Progenitor cell of endocrine pancreas (in vitro differentiated cells): ENCODE measurements at regions not wholly inside any gene's neighbourhood (a gene's known extent, or its start where the extent isn't known, plus 50 kb on each side); places are given as distances from the start of the nearest gene placed in this dataset.
A peak's percentile ranks its signal among the peaks of the same experiment; 100 is the strongest.

ENCODE experiments used
- DNase-seq: peaks from one replicate; pipeline ENCODE4 v3.0.0; 2021; ENCODE audit warnings: low spot score; ENCODE audit not compliant: unreplicated experiment
- H3K27ac Mint-ChIP-seq: 2 replicates; pipeline ENCODE4 v1.8.0; 2021; ENCODE audit warnings: mild to moderate bottlenecking, moderate library complexity, mixed read lengths
- H3K27me3 Mint-ChIP-seq: 2 replicates; pipeline ENCODE4 v1.8.0; 2021; ENCODE audit warnings: mixed read lengths
- H3K36me3 Mint-ChIP-seq: 2 replicates; pipeline ENCODE4 v1.8.0; 2022; ENCODE audit warnings: mixed read lengths; ENCODE audit not compliant: insufficient read depth
- H3K4me1 Mint-ChIP-seq: 2 replicates; pipeline ENCODE4 v1.8.0; 2021; ENCODE audit warnings: low read depth, mixed read lengths
- H3K4me3 Mint-ChIP-seq: 2 replicates; pipeline ENCODE4 v1.8.0; 2021; ENCODE audit warnings: low read depth, mild to moderate bottlenecking, moderate library complexity, mixed read lengths
- H3K9me3 Mint-ChIP-seq: 2 replicates; pipeline ENCODE4 v1.8.0; 2021; ENCODE audit warnings: low read depth, mixed read lengths
- TF ChIP-seq, protein P1 (sequence below): fragments of 200-600 bp; sonication (generic); IDR thresholded peaks from one replicate; pipeline ENCODE4 v1.5.0; 2021; ENCODE audit warnings: antibody characterized with exemption, mild to moderate bottlenecking; ENCODE audit not compliant: unreplicated experiment

DNA sequence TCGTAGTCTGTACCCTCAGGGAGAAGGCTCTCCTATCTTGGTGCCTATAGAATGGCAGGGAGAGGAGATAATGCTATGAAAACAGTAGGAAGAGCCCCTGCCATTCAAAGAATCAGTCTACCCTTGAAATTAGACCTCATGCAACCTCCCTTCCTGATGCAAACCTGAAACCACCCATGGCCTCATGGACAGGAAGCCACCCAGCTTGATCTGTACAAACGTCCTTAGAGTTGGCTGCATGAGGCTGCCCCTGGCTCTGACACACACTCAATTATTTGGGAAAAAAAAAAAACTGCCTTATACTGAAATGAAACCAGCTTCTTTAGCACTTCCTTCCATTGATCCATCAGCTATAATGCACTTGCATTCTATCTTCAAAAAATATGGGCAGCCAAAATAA lies 116.6 kb upstream of the BCL2L14 start:
- Mint-ChIP-seq H3K4me1 (peaks cover 7% of the 10 kb centered on the region), H3K27me3 (peaks cover 53% of the 10 kb centered on the region), H3K27ac (no peak overlapping the region), H3K4me3 (no peak overlapping the region), H3K9me3 (no peaks in the 10 kb centered on the region), H3K36me3 (no peaks in the 10 kb centered on the region)
- TF ChIP-seq, protein P1, sequence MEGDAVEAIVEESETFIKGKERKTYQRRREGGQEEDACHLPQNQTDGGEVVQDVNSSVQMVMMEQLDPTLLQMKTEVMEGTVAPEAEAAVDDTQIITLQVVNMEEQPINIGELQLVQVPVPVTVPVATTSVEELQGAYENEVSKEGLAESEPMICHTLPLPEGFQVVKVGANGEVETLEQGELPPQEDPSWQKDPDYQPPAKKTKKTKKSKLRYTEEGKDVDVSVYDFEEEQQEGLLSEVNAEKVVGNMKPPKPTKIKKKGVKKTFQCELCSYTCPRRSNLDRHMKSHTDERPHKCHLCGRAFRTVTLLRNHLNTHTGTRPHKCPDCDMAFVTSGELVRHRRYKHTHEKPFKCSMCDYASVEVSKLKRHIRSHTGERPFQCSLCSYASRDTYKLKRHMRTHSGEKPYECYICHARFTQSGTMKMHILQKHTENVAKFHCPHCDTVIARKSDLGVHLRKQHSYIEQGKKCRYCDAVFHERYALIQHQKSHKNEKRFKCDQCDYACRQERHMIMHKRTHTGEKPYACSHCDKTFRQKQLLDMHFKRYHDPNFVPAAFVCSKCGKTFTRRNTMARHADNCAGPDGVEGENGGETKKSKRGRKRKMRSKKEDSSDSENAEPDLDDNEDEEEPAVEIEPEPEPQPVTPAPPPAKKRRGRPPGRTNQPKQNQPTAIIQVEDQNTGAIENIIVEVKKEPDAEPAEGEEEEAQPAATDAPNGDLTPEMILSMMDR, result no peak
- DNase-seq, result no peak

DNA sequence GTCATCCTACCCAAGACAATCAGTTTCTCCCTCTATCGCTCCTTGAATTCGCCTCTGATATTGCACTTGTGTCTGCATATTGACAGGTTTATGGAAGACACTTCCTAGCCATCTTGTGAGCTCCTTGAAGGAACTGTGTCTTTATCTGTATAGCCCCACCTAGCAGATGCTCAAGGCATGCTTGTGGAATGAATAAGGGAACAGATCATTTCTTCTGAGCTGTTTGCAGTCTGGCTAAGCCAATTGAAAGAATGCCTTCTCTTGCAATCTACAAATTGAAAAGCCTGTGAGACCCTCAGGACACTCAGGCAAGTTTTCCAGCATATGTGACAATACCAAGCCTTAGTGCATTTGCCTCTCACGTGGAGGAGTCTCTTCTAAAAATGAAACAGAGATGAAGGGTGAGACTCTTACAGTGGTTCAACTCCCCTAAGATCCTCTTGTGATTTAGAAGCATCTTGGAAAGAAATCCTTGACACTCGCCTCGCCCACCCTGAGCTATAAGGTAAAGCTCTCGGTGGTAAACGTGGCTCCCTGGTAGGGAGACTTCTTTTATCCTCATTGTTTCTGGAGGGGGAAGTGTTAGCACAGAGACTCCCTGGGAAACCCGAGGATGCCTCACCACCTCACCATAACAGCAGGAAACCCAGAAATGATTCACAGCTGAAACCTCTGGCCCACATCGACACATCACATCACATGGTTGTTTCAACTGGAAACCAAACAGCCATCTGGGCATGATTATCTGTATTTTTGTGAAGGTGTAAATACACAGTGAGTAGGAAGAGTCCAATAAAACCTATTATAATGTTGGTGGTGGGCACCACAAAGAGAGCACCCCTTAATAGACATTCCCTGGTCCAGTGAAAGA lies 112.3 kb upstream of the BCL2L14 start:
- peaks cover 36% of the 10 kb centered on the region for H3K27me3 Mint-ChIP-seq
- TF ChIP-seq, protein P1, result no peak
- peaks cover 7% of the 10 kb centered on the region for H3K4me1 Mint-ChIP-seq
- DNase-seq, result no peak
- H3K4me3 Mint-ChIP-seq, result no peak overlapping the region
- H3K9me3 Mint-ChIP-seq, result no peaks in the 10 kb centered on the region
- H3K36me3 Mint-ChIP-seq, result no peaks in the 10 kb centered on the region
- H3K27ac Mint-ChIP-seq, result peak overlapping the region; percentile 14

DNA sequence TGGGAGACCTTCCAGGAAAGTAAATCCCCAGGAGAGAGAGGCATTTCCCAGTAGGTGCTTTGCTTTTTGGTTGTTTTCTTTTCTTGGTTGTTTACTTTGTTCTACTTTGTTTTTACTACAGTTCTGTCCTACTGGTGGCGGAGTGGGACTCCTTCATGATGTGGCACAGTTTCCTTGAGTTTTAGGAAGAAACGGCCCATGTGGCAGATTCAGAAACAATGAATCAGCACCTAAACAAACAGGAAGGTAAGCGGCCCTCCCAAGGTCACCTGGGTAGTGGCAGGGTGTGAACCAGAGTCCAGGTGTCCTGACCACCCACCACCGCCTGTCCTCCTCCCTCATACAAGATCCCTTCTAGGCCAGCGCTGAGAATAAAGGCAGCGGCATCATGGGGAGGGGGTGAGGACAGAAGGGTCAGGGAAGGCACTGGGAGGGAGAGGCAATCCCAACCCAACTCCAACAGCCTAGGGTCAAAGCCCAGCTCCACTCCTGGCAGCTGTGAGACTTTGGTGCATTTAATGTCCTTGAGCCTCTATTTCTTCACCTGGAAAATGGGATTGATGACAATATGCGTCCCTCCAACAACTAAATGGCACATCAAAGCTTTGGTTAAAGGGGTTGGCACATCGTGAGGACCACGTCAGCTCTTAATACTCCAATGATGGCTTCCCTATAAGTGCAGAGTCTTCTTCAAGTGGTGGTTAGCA lies 111.5 kb upstream of the BCL2L14 start:
- Mint-ChIP-seq H3K4me3 (no peak overlapping the region), H3K36me3 (no peaks in the 10 kb centered on the region), H3K4me1 (peaks cover 5% of the 10 kb centered on the region), H3K27ac (no peak overlapping the region), H3K9me3 (no peaks in the 10 kb centered on the region), H3K27me3 (peaks cover 31% of the 10 kb centered on the region)
- DNase-seq, result no peak
- TF ChIP-seq, protein P1, result no peak

DNA sequence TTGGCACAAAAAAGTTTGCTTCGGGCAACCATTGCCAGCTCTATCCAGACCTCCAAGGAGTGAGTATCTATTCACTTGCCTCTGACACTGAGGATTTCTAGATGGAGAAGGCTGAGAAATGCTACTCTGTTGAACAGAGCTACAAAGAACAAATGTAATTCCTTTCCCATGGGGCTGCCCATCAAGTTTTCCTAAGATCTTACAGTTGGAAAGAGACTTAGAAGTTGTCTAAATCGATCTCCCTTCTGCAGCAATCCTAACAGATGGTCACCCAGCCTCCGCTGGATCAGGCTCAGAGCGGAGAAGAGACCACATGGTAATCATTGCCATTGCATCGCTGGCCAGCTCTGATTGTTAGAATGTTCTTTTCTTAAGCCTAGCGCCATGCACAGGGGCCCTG lies 110.1 kb upstream of the BCL2L14 start:
- no peak overlapping the region for H3K27ac Mint-ChIP-seq
- TF ChIP-seq, protein P1, result no peak
- H3K4me1 Mint-ChIP-seq, result peaks cover 5% of the 10 kb centered on the region
- no peaks in the 10 kb centered on the region for H3K36me3 Mint-ChIP-seq
- no peak for DNase-seq
- no peak overlapping the region for H3K4me3 Mint-ChIP-seq
- no peaks in the 10 kb centered on the region for H3K9me3 Mint-ChIP-seq
- peaks cover 21% of the 10 kb centered on the region for H3K27me3 Mint-ChIP-seq

DNA sequence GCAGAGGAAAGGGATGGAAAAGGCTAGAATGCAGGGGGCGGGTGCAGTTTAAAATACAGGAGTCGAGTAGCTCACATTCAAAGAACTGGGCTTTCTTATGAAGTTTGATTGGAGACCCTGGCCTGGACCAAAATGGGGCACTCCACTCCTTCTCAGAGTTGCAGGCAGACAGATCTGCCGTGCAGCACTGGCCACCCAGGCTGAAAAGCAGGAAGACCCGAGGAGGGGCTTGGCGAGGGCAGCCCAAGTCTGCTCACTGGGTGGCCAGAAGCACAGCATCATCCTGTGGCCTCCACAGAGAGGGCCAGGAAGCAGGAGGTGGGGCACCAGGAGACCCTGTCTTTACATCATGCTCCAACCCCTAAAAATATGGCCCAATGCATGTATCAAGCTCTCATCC lies 109.1 kb upstream of the BCL2L14 start:
- no peaks in the 10 kb centered on the region for H3K36me3 Mint-ChIP-seq
- TF ChIP-seq, protein P1, result no peak
- H3K27me3 Mint-ChIP-seq, result peaks cover 17% of the 10 kb centered on the region
- H3K27ac Mint-ChIP-seq, result no peak overlapping the region
- peaks cover 5% of the 10 kb centered on the region for H3K4me1 Mint-ChIP-seq
- no peak for DNase-seq
- H3K9me3 Mint-ChIP-seq, result no peaks in the 10 kb centered on the region
- no peak overlapping the region for H3K4me3 Mint-ChIP-seq
